Neural progenitor cell (in vitro differentiated cells): ENCODE measurements at regions not wholly inside any gene's neighbourhood (a gene's known extent, or its start where the extent isn't known, plus 50 kb on each side); places are given as distances from the start of the nearest gene placed in this dataset.

Experiments
- DNase-seq: peaks from one replicate; pipeline ENCODE4 v3.0.0-alpha.2; 2016; ENCODE audit warnings: low spot score
- H2AFZ ChIP-seq: fragments of 200-600 bp; sonication (generic); replicated peaks from 2 replicates; pipeline ENCODE4 v1.6.1; 2016; ENCODE audit warnings: antibody characterized with exemption
- H3F3A ChIP-seq: fragments of 200-600 bp; sonication (generic); 2 replicates; pipeline ENCODE4 v1.6.1; 2016; ENCODE audit warnings: antibody characterized with exemption, low read depth
- H3K27ac ChIP-seq: fragments of 200-600 bp; sonication (generic); 2 replicates; pipeline ENCODE4 v1.5.1; 2016; ENCODE audit warnings: mild to moderate bottlenecking
- H3K27me3 ChIP-seq: fragments of 200-600 bp; sonication (generic); 2 replicates; pipeline ENCODE4 v1.6.1; 2016; ENCODE audit warnings: mild to moderate bottlenecking, moderate library complexity
- H3K36me3 ChIP-seq: fragments of 200-600 bp; sonication (generic); 2 replicates; pipeline ENCODE4 v1.5.1; 2016
- H3K4me1 ChIP-seq: fragments of 200-600 bp; sonication (generic); 2 replicates; pipeline ENCODE4 v1.6.1; 2016; ENCODE audit warnings: mixed run types
- H3K4me2 ChIP-seq: fragments of 200-600 bp; sonication (generic); 2 replicates; pipeline ENCODE4 v1.6.1; 2016
- H3K4me3 ChIP-seq: fragments of 200-600 bp; sonication (generic); 2 replicates; pipeline ENCODE4 v1.5.1; 2016
- H3K79me2 ChIP-seq: fragments of 200-600 bp; sonication (generic); 2 replicates; pipeline ENCODE4 v1.6.1; 2016; ENCODE audit warnings: low read depth
- H3K9ac ChIP-seq: fragments of 200-600 bp; sonication (generic); 2 replicates; pipeline ENCODE4 v1.6.1; 2016
- H3K9me3 ChIP-seq: fragments of 200-600 bp; sonication (generic); 2 replicates; pipeline ENCODE4 v1.5.1; 2016; ENCODE audit warnings: low read depth
- H4K20me1 ChIP-seq: fragments of 200-600 bp; sonication (generic); 2 replicates; pipeline ENCODE4 v1.6.1; 2016; ENCODE audit warnings: low read depth
- H3K27ac Mint-ChIP-seq: 3 replicates; pipeline ENCODE4 v1.8.0; 2021; ENCODE audit warnings: mixed read lengths
- H3K27me3 Mint-ChIP-seq: 2 replicates; pipeline ENCODE4 v1.8.0; 2022; ENCODE audit warnings: low read depth, mild to moderate bottlenecking, inconsistent platforms, moderate library complexity, mixed read lengths; ENCODE audit not compliant: insufficient read depth
- H3K36me3 Mint-ChIP-seq: 3 replicates; pipeline ENCODE4 v1.8.0; 2021; ENCODE audit warnings: mixed read lengths
- H3K4me1 Mint-ChIP-seq: 3 replicates; pipeline ENCODE4 v1.8.0; 2021; ENCODE audit warnings: mixed read lengths
- H3K4me3 Mint-ChIP-seq: 3 replicates; pipeline ENCODE4 v1.8.0; 2021; ENCODE audit warnings: mild to moderate bottlenecking, moderate library complexity, mixed read lengths
- H3K9me3 Mint-ChIP-seq: 3 replicates; pipeline ENCODE4 v1.8.0; 2020; ENCODE audit warnings: mixed read lengths
- CTCF ChIP-seq: fragments of 200-600 bp; sonication (generic); IDR thresholded peaks from 2 replicates; pipeline ENCODE4 v1.5.1; 2017; ENCODE audit warnings: antibody characterized with exemption, mild to moderate bottlenecking
- EZH2 ChIP-seq: fragments of 200-600 bp; sonication (generic); IDR thresholded peaks from 2 replicates; pipeline ENCODE4 v1.6.1; 2017; ENCODE audit warnings: antibody characterized with exemption, mild to moderate bottlenecking, moderate library complexity
- EZH2phosphoT487 ChIP-seq: fragments of 200-600 bp; sonication (generic); IDR thresholded peaks from 2 replicates; pipeline ENCODE4 v1.6.1; 2017; ENCODE audit warnings: antibody characterized with exemption

- no peaks in the 10 kb centered on the region for H3K36me3 ChIP-seq
- peak overlapping the region; percentile 80 for H2AFZ ChIP-seq
- H3K27ac ChIP-seq, result no peak overlapping the region
- H3K9me3 ChIP-seq, result no peaks in the 10 kb centered on the region
- peak overlapping the region; percentile 5 for H3K27ac Mint-ChIP-seq
- H3K36me3 Mint-ChIP-seq, result no peaks in the 10 kb centered on the region
- no peaks in the 10 kb centered on the region for H3K27me3 Mint-ChIP-seq
- H3K4me1 Mint-ChIP-seq, result peaks cover 56% of the 10 kb centered on the region
- no peak for DNase-seq
- no peaks in the 10 kb centered on the region for H4K20me1 ChIP-seq
- no peak overlapping the region for H3K4me3 Mint-ChIP-seq
- H3F3A ChIP-seq, result peaks cover 18% of the 10 kb centered on the region
- H3K9ac ChIP-seq, result no peak overlapping the region
- no peaks in the 10 kb centered on the region for H3K9me3 Mint-ChIP-seq
- no peak for TF ChIP-seq EZH2
- H3K4me1 ChIP-seq, result peaks cover 50% of the 10 kb centered on the region
- H3K27me3 ChIP-seq, result no peaks in the 10 kb centered on the region
- H3K4me3 ChIP-seq, result no peak overlapping the region
- H3K79me2 ChIP-seq, result no peaks in the 10 kb centered on the region
- peak overlapping the region; percentile 11 for H3K4me2 ChIP-seq
Observed at GRCh38 chr17:72518753-72519597, 398.2 kb downstream of the SOX9 start.

- Histone ChIP-seq H3K4me1 (peaks cover 50% of the 10 kb centered on the region), H3K79me2 (no peaks in the 10 kb centered on the region), H3K27ac (no peak overlapping the region), H2AFZ (no peak overlapping the region), H3K27me3 (no peaks in the 10 kb centered on the region), H3K4me3 (no peak overlapping the region), H3F3A (peaks cover 18% of the 10 kb centered on the region), H3K36me3 (no peaks in the 10 kb centered on the region), H3K9ac (no peak overlapping the region), H4K20me1 (no peaks in the 10 kb centered on the region), H3K4me2 (peak overlapping the region; percentile 11), H3K9me3 (no peaks in the 10 kb centered on the region)
- H3K9me3 Mint-ChIP-seq, result no peaks in the 10 kb centered on the region
- peaks cover 50% of the 10 kb centered on the region for H3K4me1 Mint-ChIP-seq
- no peaks in the 10 kb centered on the region for H3K27me3 Mint-ChIP-seq
- DNase-seq, result no peak
- H3K4me3 Mint-ChIP-seq, result no peak overlapping the region
- no peak for TF ChIP-seq CTCF
- no peaks in the 10 kb centered on the region for H3K36me3 Mint-ChIP-seq
- H3K27ac Mint-ChIP-seq, result peak overlapping the region; percentile 57
Observed at GRCh38 chr17:72519598-72519936, 398.7 kb downstream of the SOX9 start.

- Mint-ChIP-seq H3K4me3 (no peak overlapping the region), H3K4me1 (peaks cover 44% of the 10 kb centered on the region), H3K27ac (no peak overlapping the region), H3K36me3 (no peaks in the 10 kb centered on the region), H3K9me3 (no peaks in the 10 kb centered on the region), H3K27me3 (peaks cover 3% of the 10 kb centered on the region)
- Histone ChIP-seq H3K4me1 (peaks cover 38% of the 10 kb centered on the region), H3K79me2 (no peaks in the 10 kb centered on the region), H3K9ac (no peak overlapping the region), H3K27me3 (no peaks in the 10 kb centered on the region), H3K4me2 (no peak overlapping the region), H2AFZ (no peak overlapping the region), H3K36me3 (no peaks in the 10 kb centered on the region), H3K4me3 (no peak overlapping the region), H3F3A (peaks cover 13% of the 10 kb centered on the region), H3K27ac (no peak overlapping the region), H3K9me3 (no peaks in the 10 kb centered on the region), H4K20me1 (no peaks in the 10 kb centered on the region)
- no peak for TF ChIP-seq EZH2phosphoT487
- no peak for TF ChIP-seq EZH2
- no peak for TF ChIP-seq CTCF
- DNase-seq, result no peak
Observed at GRCh38 chr17:72520665-72521303, 400.0 kb downstream of the SOX9 start.

GRCh38 chr17:72523491-72523890 lies 402.7 kb downstream of the SOX9 start:
- no peak overlapping the region for H3K9ac ChIP-seq
- H3K4me1 Mint-ChIP-seq, result peaks cover 29% of the 10 kb centered on the region
- H3K36me3 Mint-ChIP-seq, result no peaks in the 10 kb centered on the region
- no peaks in the 10 kb centered on the region for H4K20me1 ChIP-seq
- no peak overlapping the region for H2AFZ ChIP-seq
- H3K36me3 ChIP-seq, result no peaks in the 10 kb centered on the region
- no peaks in the 10 kb centered on the region for H3K79me2 ChIP-seq
- H3K4me2 ChIP-seq, result no peak overlapping the region
- no peak for DNase-seq
- H3K4me3 Mint-ChIP-seq, result no peak overlapping the region
- H3K4me3 ChIP-seq, result no peak overlapping the region
- no peaks in the 10 kb centered on the region for H3F3A ChIP-seq
- TF ChIP-seq EZH2phosphoT487, result no peak
- TF ChIP-seq CTCF, result no peak
- TF ChIP-seq EZH2, result no peak
- no peak overlapping the region for H3K27ac Mint-ChIP-seq
- no peaks in the 10 kb centered on the region for H3K9me3 ChIP-seq
- no peak overlapping the region for H3K27ac ChIP-seq
- H3K9me3 Mint-ChIP-seq, result no peaks in the 10 kb centered on the region
- no peaks in the 10 kb centered on the region for H3K27me3 ChIP-seq
- H3K4me1 ChIP-seq, result peaks cover 11% of the 10 kb centered on the region
- H3K27me3 Mint-ChIP-seq, result peaks cover 3% of the 10 kb centered on the region
